GM21367 (cell line): ENCODE measurements at regions not wholly inside any gene's neighbourhood (a gene's known extent, or its start where the extent isn't known, plus 50 kb on each side); places are given as distances from the start of the nearest gene placed in this dataset.

ENCODE experiments used
- ATAC-seq: cut with Tn5 transposase; IDR thresholded peaks from one replicate; pipeline ENCODE4 v1.9.1; 2021; ENCODE audit not compliant: unreplicated experiment

DNA sequence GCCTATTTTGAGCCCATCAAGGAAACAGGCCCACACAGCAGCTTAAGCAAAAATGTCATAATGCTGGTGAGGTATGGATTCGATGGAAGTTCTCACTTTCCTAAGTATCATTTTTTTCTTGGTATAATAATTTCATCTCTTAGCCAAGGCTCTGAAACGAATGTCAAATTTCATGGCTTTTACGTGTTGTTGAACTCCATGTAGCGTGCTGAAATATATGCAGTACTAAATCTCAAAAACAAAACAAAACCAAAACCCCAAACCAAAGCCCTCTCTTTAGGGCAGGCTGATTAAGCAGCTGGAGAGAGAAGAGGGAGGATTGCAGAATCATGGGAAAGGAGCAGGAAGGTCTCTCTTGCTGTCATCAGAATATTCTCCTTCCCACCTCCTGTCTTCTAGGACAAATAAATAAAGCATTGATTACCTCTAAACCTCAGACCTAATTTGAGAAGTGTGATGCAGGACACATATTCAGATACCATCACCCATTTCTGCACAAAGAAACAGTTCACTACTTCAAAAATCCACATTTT lies 58.3 kb downstream of the TMEM174 start:
- no peak for ATAC-seq

DNA sequence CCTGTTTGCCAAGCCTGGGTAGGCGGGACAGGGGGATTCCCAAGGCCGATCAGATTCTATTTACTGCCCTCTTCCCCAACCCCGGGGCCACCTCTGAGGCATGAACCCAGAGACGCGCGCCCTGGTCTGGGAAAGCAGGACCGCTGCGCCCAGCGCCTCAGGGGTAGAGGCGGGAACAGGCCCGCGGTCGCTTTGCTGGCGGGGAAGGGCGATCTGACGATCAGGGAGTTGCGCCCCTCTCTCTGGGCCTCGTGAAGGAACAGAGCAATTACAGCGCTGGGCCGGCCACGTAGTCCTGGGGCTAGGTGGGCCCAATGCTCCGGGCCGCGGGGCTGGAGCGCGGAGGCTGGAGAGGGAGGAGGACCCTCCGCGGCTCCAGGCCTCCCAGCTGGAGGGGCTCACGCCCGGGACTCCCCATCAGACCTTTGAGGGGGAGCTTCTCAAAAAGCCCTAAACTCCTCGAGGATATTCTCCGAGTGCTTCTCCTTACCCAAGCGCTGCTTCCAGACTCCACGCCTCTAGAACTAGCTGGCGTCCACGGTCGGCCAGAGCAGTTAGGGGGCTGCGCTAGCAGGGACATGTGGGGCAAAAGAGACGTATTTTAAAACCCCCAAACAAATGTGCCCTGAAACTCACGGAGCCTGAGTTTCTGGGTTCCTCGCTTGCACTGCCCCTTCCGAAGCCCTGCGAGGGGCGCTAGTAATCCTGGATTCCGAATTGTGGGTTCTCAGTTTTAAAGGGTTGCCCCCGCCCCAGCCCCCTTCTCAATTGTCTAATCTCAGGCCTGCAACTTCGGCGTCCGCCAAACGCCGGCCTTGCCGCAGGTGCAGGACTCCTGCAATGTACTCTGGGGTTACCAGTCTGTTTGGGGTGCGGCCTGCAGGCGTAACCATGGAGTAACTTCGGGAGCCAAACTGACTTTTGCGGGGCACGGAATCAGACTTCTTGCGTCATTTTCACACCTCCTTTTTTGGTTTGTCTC lies 57.6 kb downstream of the TMEM174 start:
- no peak for ATAC-seq

DNA sequence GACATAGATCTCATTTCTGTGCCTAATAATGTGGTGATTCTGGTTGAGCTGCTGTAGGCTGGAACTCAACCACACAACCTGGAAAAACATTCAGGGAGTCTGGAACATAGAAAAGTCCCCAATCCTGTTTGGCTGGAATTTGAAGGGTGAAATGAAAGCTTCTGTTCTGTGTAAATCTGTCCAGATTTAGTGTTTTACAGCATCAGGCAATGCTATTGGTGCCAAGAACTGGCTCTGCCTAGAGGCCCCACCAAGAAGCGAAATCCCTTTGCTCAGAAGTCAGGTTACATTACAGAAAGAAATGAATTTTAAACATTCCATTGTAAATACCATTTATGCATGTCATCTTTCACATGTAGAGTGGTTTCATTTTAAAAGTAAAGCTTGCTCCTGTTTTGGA lies 56.3 kb downstream of the TMEM174 start:
- no peak for ATAC-seq

DNA sequence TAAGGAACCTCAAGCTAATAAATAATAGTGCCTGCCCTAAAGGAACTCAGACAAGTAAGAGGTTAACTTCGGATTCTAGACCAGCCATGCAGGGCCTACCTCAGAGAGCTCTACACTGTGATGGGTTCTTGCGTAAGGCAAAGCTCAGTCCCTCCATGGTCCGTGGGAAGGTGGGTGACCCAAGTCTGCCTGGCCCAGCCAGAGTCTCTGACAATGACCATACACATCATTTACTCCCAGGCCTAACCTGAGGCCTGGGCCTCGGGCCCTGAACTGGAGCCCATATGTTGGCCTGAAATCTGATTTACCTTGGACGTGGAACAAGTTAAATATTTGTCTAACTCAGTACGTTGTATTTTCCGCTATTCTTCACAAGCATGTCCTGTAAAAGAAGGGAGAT lies 55.1 kb downstream of the TMEM174 start:
- no peak for ATAC-seq
